ENCODE measurements at regions not wholly inside any gene's neighbourhood (a gene's known extent, or its start where the extent isn't known, plus 50 kb on each side); places are given as distances from the start of the nearest gene placed in this dataset.
"Not testable (repeated sequence)": the region's sequence is repeated elsewhere in the genome, so short reads cannot be mapped to it uniquely, and the experiment has no call there.

GRCh38 chr15:22714358-22715132 is 71.9 kb upstream of the NIPA1 start:
- not testable (repeated sequence) for H3K36me3 Mint-ChIP-seq (ENCODE audit: insufficient read depth)
- ATAC-seq (replicated peaks), result peak; percentile 33

GRCh38 chr15:22715133-22715845 is 71.2 kb upstream of the NIPA1 start:
- H3K9me3 Mint-ChIP-seq; ATAC-seq (replicated peaks); H3K4me1 Mint-ChIP-seq (ENCODE audit: low read depth in 2 of 2); DNase-seq; H3K36me3 Mint-ChIP-seq (ENCODE audit: insufficient read depth); H3K27ac Mint-ChIP-seq: not testable (repeated sequence)
- peaks cover 23 to 50% of the 10 kb centered on the region in 2 donors for H3K27me3 Mint-ChIP-seq
- H3K4me3 Mint-ChIP-seq, result peak overlapping the region; percentile 18 to 48

More at GRCh38 chr15:22714358-22715132, 71.9 kb upstream of the NIPA1 start:
- H3K27ac Mint-ChIP-seq; H3K9me3 Mint-ChIP-seq; DNase-seq; H3K4me1 Mint-ChIP-seq (ENCODE audit: low read depth in 2 of 2): not testable (repeated sequence)
- H3K27me3 Mint-ChIP-seq, result peaks cover 23 to 55% of the 10 kb centered on the region in 2 donors
- peak overlapping the region in 1 of 2 donors; percentile 56 for H3K4me3 Mint-ChIP-seq

- ATAC-seq (replicated peaks); DNase-seq; H3K9me3 Mint-ChIP-seq; H3K27ac Mint-ChIP-seq; H3K4me3 Mint-ChIP-seq; H3K36me3 Mint-ChIP-seq (ENCODE audit: insufficient read depth); H3K4me1 Mint-ChIP-seq (ENCODE audit: low read depth in 2 of 2): not testable (repeated sequence)
- peaks cover 31 to 32% of the 10 kb centered on the region in 2 donors for H3K27me3 Mint-ChIP-seq
Measured at GRCh38 chr15:22719980-22720379, 66.5 kb upstream of the NIPA1 start.

- not testable (repeated sequence) for H3K27ac Mint-ChIP-seq; ATAC-seq (replicated peaks); H3K36me3 Mint-ChIP-seq (ENCODE audit: insufficient read depth); H3K4me1 Mint-ChIP-seq (ENCODE audit: low read depth in 2 of 2); H3K4me3 Mint-ChIP-seq; H3K9me3 Mint-ChIP-seq; DNase-seq
- H3K27me3 Mint-ChIP-seq, result peaks cover 13 to 16% of the 10 kb centered on the region in 2 donors
Measured at GRCh38 chr15:22726104-22726503, 60.3 kb upstream of the NIPA1 start.

GRCh38 chr15:22735067-22735466 is 51.4 kb upstream of the NIPA1 start:
- not testable (repeated sequence) for ATAC-seq (replicated peaks); H3K27ac Mint-ChIP-seq; DNase-seq; H3K9me3 Mint-ChIP-seq; H3K4me1 Mint-ChIP-seq (ENCODE audit: low read depth in 2 of 2); H3K4me3 Mint-ChIP-seq; H3K36me3 Mint-ChIP-seq (ENCODE audit: insufficient read depth)
- peaks cover 16 to 23% of the 10 kb centered on the region in 2 donors for H3K27me3 Mint-ChIP-seq

GRCh38 chr15:22735781-22736180 is 50.7 kb upstream of the NIPA1 start:
- no peaks in the 10 kb centered on the region for H3K36me3 Mint-ChIP-seq (ENCODE audit: insufficient read depth)
- no peak overlapping the region for H3K27ac Mint-ChIP-seq

GRCh38 chr15:22736200-22736599 is 50.2 kb upstream of the NIPA1 start:
- H3K4me1 Mint-ChIP-seq (ENCODE audit: low read depth in 2 of 2); H3K4me3 Mint-ChIP-seq; H3K36me3 Mint-ChIP-seq (ENCODE audit: insufficient read depth); ATAC-seq (replicated peaks); H3K27ac Mint-ChIP-seq; DNase-seq; H3K9me3 Mint-ChIP-seq: not testable (repeated sequence)
- peaks cover 16 to 23% of the 10 kb centered on the region in 2 donors for H3K27me3 Mint-ChIP-seq

More at GRCh38 chr15:22735781-22736180, 50.7 kb upstream of the NIPA1 start:
- no peaks in the 10 kb centered on the region for H3K9me3 Mint-ChIP-seq
- peaks cover 16 to 23% of the 10 kb centered on the region in 2 donors for H3K27me3 Mint-ChIP-seq
- H3K4me1 Mint-ChIP-seq (ENCODE audit: low read depth in 2 of 2), result no peaks in the 10 kb centered on the region
- no peak for ATAC-seq (replicated peaks)
- no peak for DNase-seq
- H3K4me3 Mint-ChIP-seq, result no peak overlapping the region
